GM23338 (cell line): ENCODE measurements at regions not wholly inside any gene's neighbourhood (a gene's known extent, or its start where the extent isn't known, plus 50 kb on each side); places are given as distances from the start of the nearest gene placed in this dataset.

Experiments
- ATAC-seq: fragments of 200-7000 bp; cut with Tn5 transposase; 3 replicates; pipeline ENCODE4 v1.9.1; 2020
- DNase-seq: peaks from one replicate; pipeline ENCODE4 v3.0.0-alpha.2; 2015; ENCODE audit warnings: low spot score
- H2AFZ ChIP-seq: fragments of 200-600 bp; sonication (generic); 2 replicates; pipeline ENCODE4 v1.8.0; 2016; ENCODE audit warnings: antibody characterized with exemption, mild to moderate bottlenecking, moderate library complexity
- H3F3A ChIP-seq: fragments of 200-600 bp; sonication (generic); replicated peaks from 2 replicates; pipeline ENCODE4 v1.8.0; 2017; ENCODE audit warnings: antibody characterized with exemption, mixed run types, low read depth
- H3K27ac ChIP-seq: fragments of 200-600 bp; sonication (generic); 2 replicates; pipeline ENCODE4 v1.6.1; 2016; ENCODE audit warnings: low read depth
- H3K27me3 ChIP-seq: fragments of 200-600 bp; sonication (generic); 2 replicates; pipeline ENCODE4 v1.8.0; 2016; ENCODE audit warnings: mild to moderate bottlenecking, mixed run types, moderate library complexity; ENCODE audit not compliant: insufficient read depth
- H3K36me3 ChIP-seq: fragments of 200-600 bp; sonication (generic); 2 replicates; pipeline ENCODE4 v1.8.0; 2016; ENCODE audit warnings: mild to moderate bottlenecking; ENCODE audit not compliant: insufficient read depth
- H3K4me1 ChIP-seq: fragments of 200-600 bp; sonication (generic); 2 replicates; pipeline ENCODE4 v1.8.0; 2016; ENCODE audit warnings: mild to moderate bottlenecking, moderate library complexity; ENCODE audit not compliant: insufficient read depth
- H3K4me2 ChIP-seq: fragments of 200-600 bp; sonication (generic); 2 replicates; pipeline ENCODE4 v1.7.1; 2017; ENCODE audit warnings: mixed run types
- H3K4me3 ChIP-seq: fragments of 200-600 bp; sonication (generic); 2 replicates; pipeline ENCODE4 v1.6.1; 2016; ENCODE audit warnings: mixed run types
- H3K79me2 ChIP-seq: fragments of 200-600 bp; sonication (generic); replicated peaks from 2 replicates; pipeline ENCODE4 v1.8.0; 2017; ENCODE audit warnings: mild to moderate bottlenecking; ENCODE audit not compliant: insufficient read depth
- H3K9me2 ChIP-seq: fragments of 200-600 bp; sonication (generic); 2 replicates; pipeline ENCODE4 v1.8.0; 2017; ENCODE audit not compliant: insufficient read depth
- H4K20me1 ChIP-seq: fragments of 200-600 bp; sonication (generic); replicated peaks from 2 replicates; pipeline ENCODE4 v1.8.0; 2017; ENCODE audit warnings: mild to moderate bottlenecking; ENCODE audit not compliant: insufficient read depth
- H3K27ac Mint-ChIP-seq: 2 replicates; pipeline ENCODE4 v1.8.0; 2020; ENCODE audit warnings: inconsistent platforms, mild to moderate bottlenecking, moderate library complexity, mixed read lengths
- H3K27me3 Mint-ChIP-seq: 3 replicates; pipeline ENCODE4 v1.8.0; 2022; ENCODE audit warnings: low read depth, mild to moderate bottlenecking, moderate library complexity, mixed read lengths, inconsistent platforms; ENCODE audit not compliant: insufficient read depth, poor library complexity
- H3K36me3 Mint-ChIP-seq: 3 replicates; pipeline ENCODE4 v1.8.0; 2021; ENCODE audit warnings: low read depth, mild to moderate bottlenecking, inconsistent platforms, moderate library complexity, mixed read lengths
- H3K4me1 Mint-ChIP-seq: 3 replicates; pipeline ENCODE4 v1.8.0; 2020; ENCODE audit warnings: mild to moderate bottlenecking, inconsistent platforms, mixed read lengths
- H3K4me3 Mint-ChIP-seq: 3 replicates; pipeline ENCODE4 v1.8.0; 2021; ENCODE audit warnings: moderate library complexity, mild to moderate bottlenecking, inconsistent platforms, mixed read lengths
- H3K9me3 Mint-ChIP-seq: 3 replicates; pipeline ENCODE4 v1.8.0; 2020; ENCODE audit warnings: moderate library complexity, mild to moderate bottlenecking, inconsistent platforms, mixed read lengths
- CREB1 ChIP-seq: fragments of 250-450 bp; sonication (Bioruptor Pico); IDR thresholded peaks from 2 replicates; pipeline ENCODE4 v1.5.0; 2020; ENCODE audit warnings: low read depth, mild to moderate bottlenecking, moderate library complexity
- EZH2 ChIP-seq: fragments of 200-600 bp; sonication (generic); IDR thresholded peaks from one replicate; pipeline ENCODE4 v1.8.0; 2017; ENCODE audit warnings: antibody characterized with exemption, mild to moderate bottlenecking, low read depth; ENCODE audit not compliant: unreplicated experiment
- EZH2phosphoT487 ChIP-seq: fragments of 200-600 bp; sonication (generic); IDR thresholded peaks from one replicate; pipeline ENCODE4 v1.8.1; 2018; ENCODE audit warnings: antibody characterized with exemption; ENCODE audit not compliant: unreplicated experiment
- JUNB ChIP-seq: IDR thresholded peaks from one replicate; pipeline ENCODE4 v1.6.1; 2016; ENCODE audit warnings: antibody characterized with exemption; ENCODE audit not compliant: unreplicated experiment
- NANOG ChIP-seq: IDR thresholded peaks from 2 replicates; pipeline ENCODE4 v1.6.1; 2016; ENCODE audit warnings: antibody characterized with exemption, borderline replicate concordance
- STAT1 ChIP-seq: IDR thresholded peaks from one replicate; pipeline ENCODE4 v1.6.1; 2016; ENCODE audit warnings: antibody characterized with exemption; ENCODE audit not compliant: unreplicated experiment
- ZNF114 ChIP-seq: fragments of 250-450 bp; sonication (Bioruptor Pico); IDR thresholded peaks from 2 replicates; pipeline ENCODE4 v1.5.0; 2020; ENCODE audit warnings: mild to moderate bottlenecking, moderate library complexity
- ZNF331 ChIP-seq: fragments of 250-450 bp; sonication (Bioruptor Pico); IDR thresholded peaks from 2 replicates; pipeline ENCODE4 v1.5.0; 2020; ENCODE audit warnings: low read depth, mild to moderate bottlenecking, moderate library complexity
- TF ChIP-seq, protein P1 (sequence below), 2 experiments: fragments of 200-600 bp in 1 of 2; sonication (generic) in 1 of 2; conservative IDR thresholded peaks; 2 replicates each; pipeline versions ENCODE4 v1.5.1 to v1.6.1; 2016 to 2017; ENCODE audit warnings: antibody characterized with exemption in 2 of 2, low read depth in 2 of 2, mild to moderate bottlenecking in 2 of 2, moderate library complexity in 1 of 2
- TF ChIP-seq, protein P2 (sequence below): IDR thresholded peaks from one replicate; pipeline ENCODE4 v1.6.1; 2018; ENCODE audit warnings: antibody characterized with exemption; ENCODE audit not compliant: unreplicated experiment

DNA sequence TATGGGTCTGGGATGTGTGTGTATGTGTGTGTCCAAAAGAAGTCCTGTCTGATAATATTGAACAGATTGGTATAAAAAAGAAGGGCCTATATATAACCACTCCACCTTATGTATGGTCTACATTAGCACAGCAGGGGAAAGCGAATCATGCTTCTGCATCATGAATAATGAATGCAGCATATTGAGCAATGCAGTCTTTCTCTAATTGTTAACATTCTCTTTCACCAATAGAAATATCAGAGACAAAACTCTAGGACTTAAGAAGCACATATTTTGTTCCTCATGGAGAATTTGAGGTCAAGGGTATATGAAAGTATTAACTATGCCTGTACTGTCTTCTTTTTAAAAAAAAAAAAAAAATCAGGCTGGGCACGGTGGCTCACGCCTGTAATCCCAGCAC is 264.3 kb upstream of the NOCT start (continued):
- TF ChIP-seq STAT1 (no peak), NANOG (no peak), JUNB (no peak), ZNF331 (CRISPR knock-in tag) (no peak), EZH2phosphoT487 (no peak), CREB1 (CRISPR knock-in tag) (no peak), ZNF114 (CRISPR knock-in tag) (no peak), EZH2 (no peak)
- TF ChIP-seq, protein P1, sequence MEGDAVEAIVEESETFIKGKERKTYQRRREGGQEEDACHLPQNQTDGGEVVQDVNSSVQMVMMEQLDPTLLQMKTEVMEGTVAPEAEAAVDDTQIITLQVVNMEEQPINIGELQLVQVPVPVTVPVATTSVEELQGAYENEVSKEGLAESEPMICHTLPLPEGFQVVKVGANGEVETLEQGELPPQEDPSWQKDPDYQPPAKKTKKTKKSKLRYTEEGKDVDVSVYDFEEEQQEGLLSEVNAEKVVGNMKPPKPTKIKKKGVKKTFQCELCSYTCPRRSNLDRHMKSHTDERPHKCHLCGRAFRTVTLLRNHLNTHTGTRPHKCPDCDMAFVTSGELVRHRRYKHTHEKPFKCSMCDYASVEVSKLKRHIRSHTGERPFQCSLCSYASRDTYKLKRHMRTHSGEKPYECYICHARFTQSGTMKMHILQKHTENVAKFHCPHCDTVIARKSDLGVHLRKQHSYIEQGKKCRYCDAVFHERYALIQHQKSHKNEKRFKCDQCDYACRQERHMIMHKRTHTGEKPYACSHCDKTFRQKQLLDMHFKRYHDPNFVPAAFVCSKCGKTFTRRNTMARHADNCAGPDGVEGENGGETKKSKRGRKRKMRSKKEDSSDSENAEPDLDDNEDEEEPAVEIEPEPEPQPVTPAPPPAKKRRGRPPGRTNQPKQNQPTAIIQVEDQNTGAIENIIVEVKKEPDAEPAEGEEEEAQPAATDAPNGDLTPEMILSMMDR (conservative IDR thresholded peaks at IDR 0.05; ENCODE audit: low read depth in 2 of 2), result no peak

DNA sequence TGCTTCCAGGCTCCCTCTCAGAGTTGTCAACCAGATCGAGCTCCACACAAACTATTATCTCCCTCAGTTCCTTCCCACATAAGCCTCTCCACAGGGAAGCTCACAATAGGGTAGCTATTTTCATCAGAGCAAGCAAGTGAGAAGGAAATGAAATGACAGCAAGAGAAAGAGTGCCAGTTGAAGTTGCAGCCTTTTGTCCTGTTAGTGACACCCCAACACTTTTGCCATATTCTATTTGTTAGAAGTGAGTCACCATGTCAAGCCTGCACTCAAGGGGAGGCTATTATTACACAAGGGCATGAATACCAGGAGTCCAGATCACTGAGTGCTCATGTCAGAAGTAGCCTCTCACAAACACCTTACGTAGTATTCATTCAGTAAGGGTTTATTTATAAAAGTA is 266.3 kb upstream of the NOCT start:
- Mint-ChIP-seq H3K27ac (no peak overlapping the region), H3K36me3 (peaks cover 7% of the 10 kb centered on the region; the same call in 1 of the 3 replicates), H3K9me3 (peaks cover 18% of the 10 kb centered on the region), H3K4me3 (no peak overlapping the region), H3K4me1 (no peaks in the 10 kb centered on the region), H3K27me3 (no peaks in the 10 kb centered on the region)
- Histone ChIP-seq H2AFZ (no peak overlapping the region), H3K4me1 (no peaks in the 10 kb centered on the region), H4K20me1 (no peaks in the 10 kb centered on the region), H3F3A (no peaks in the 10 kb centered on the region), H3K79me2 (no peaks in the 10 kb centered on the region), H3K4me2 (no peak overlapping the region), H3K27ac (no peak overlapping the region), H3K27me3 (no peaks in the 10 kb centered on the region), H3K36me3 (no peaks in the 10 kb centered on the region), H3K9me2 (peaks cover 6% of the 10 kb centered on the region; the same call in 1 of the 2 replicates), H3K4me3 (no peak overlapping the region)
- TF ChIP-seq, protein P2, sequence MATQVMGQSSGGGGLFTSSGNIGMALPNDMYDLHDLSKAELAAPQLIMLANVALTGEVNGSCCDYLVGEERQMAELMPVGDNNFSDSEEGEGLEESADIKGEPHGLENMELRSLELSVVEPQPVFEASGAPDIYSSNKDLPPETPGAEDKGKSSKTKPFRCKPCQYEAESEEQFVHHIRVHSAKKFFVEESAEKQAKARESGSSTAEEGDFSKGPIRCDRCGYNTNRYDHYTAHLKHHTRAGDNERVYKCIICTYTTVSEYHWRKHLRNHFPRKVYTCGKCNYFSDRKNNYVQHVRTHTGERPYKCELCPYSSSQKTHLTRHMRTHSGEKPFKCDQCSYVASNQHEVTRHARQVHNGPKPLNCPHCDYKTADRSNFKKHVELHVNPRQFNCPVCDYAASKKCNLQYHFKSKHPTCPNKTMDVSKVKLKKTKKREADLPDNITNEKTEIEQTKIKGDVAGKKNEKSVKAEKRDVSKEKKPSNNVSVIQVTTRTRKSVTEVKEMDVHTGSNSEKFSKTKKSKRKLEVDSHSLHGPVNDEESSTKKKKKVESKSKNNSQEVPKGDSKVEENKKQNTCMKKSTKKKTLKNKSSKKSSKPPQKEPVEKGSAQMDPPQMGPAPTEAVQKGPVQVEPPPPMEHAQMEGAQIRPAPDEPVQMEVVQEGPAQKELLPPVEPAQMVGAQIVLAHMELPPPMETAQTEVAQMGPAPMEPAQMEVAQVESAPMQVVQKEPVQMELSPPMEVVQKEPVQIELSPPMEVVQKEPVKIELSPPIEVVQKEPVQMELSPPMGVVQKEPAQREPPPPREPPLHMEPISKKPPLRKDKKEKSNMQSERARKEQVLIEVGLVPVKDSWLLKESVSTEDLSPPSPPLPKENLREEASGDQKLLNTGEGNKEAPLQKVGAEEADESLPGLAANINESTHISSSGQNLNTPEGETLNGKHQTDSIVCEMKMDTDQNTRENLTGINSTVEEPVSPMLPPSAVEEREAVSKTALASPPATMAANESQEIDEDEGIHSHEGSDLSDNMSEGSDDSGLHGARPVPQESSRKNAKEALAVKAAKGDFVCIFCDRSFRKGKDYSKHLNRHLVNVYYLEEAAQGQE, result no peak
- DNase-seq (no peak), ATAC-seq (no peak)
